ENCODE measurements at regions not wholly inside any gene's neighbourhood (a gene's known extent, or its start where the extent isn't known, plus 50 kb on each side); places are given as distances from the start of the nearest gene placed in this dataset.
"Not testable (repeated sequence)": the region's sequence is repeated elsewhere in the genome, so short reads cannot be mapped to it uniquely, and the experiment has no call there.

- no CpG with 5 or more reads among the region's 1 CpG for WGBS, 2 experiments (ENCODE audit: insufficient coverage in 2 of 2)
- H3K4me3 ChIP-seq (ENCODE audit: extremely low read depth, insufficient read depth, low read length, poor library complexity, severe bottlenecking): no peak overlapping the region
- no peaks in the 10 kb centered on the region for H3K4me1 ChIP-seq (ENCODE audit: control insufficient read depth, insufficient read depth, low read length, poor library complexity, severe bottlenecking)
- H3K9me3 ChIP-seq (ENCODE audit: control insufficient read depth, low read length): no peaks in the 10 kb centered on the region
- no peaks in the 10 kb centered on the region for H3K36me3 ChIP-seq (ENCODE audit: control insufficient read depth, insufficient read depth, low read length)
- H3K27ac ChIP-seq (ENCODE audit: low read depth, low read length, severe bottlenecking): no peak overlapping the region
These were observed 980.9 kb downstream of the GATA3 start for GRCh38 chr10:9035355-9035754.

GRCh38 chr10:9036711-9037204 is 982.3 kb downstream of the GATA3 start:
- H3K9me3 ChIP-seq (ENCODE audit: control insufficient read depth, low read length): no peaks in the 10 kb centered on the region
- H3K4me1 ChIP-seq (ENCODE audit: control insufficient read depth, insufficient read depth, low read length, poor library complexity, severe bottlenecking): no peaks in the 10 kb centered on the region
- H3K4me3 ChIP-seq (ENCODE audit: extremely low read depth, insufficient read depth, low read length, poor library complexity, severe bottlenecking): no peak overlapping the region
- H3K36me3 ChIP-seq (ENCODE audit: control insufficient read depth, insufficient read depth, low read length): no peaks in the 10 kb centered on the region
- WGBS, 2 experiments (ENCODE audit: insufficient coverage in 2 of 2): 82 to 86% methylated on average over 3 to 4 of the region's 4 CpGs
- no peak overlapping the region for H3K27ac ChIP-seq (ENCODE audit: low read depth, low read length, severe bottlenecking)

GRCh38 chr10:9038146-9038714 is 983.7 kb downstream of the GATA3 start:
- no peaks in the 10 kb centered on the region for H3K4me1 ChIP-seq (ENCODE audit: control insufficient read depth, insufficient read depth, low read length, poor library complexity, severe bottlenecking)
- WGBS, 2 experiments (ENCODE audit: insufficient coverage in 2 of 2): 93 to 94% methylated on average over 3 to 4 of the region's 4 CpGs
- H3K9me3 ChIP-seq (ENCODE audit: control insufficient read depth, low read length): no peaks in the 10 kb centered on the region
- no peak overlapping the region for H3K4me3 ChIP-seq (ENCODE audit: extremely low read depth, insufficient read depth, low read length, poor library complexity, severe bottlenecking)
- H3K27ac ChIP-seq (ENCODE audit: low read depth, low read length, severe bottlenecking): no peak overlapping the region
- H3K36me3 ChIP-seq (ENCODE audit: control insufficient read depth, insufficient read depth, low read length): no peaks in the 10 kb centered on the region

- H3K27ac ChIP-seq (ENCODE audit: low read depth, low read length, severe bottlenecking): no peak overlapping the region
- H3K4me1 ChIP-seq (ENCODE audit: control insufficient read depth, insufficient read depth, low read length, poor library complexity, severe bottlenecking): no peaks in the 10 kb centered on the region
- no peaks in the 10 kb centered on the region for H3K9me3 ChIP-seq (ENCODE audit: control insufficient read depth, low read length)
- 95 to 100% methylated on average over 2 of the region's 2 CpGs for WGBS, 2 experiments (ENCODE audit: insufficient coverage in 2 of 2)
- no peak overlapping the region for H3K4me3 ChIP-seq (ENCODE audit: extremely low read depth, insufficient read depth, low read length, poor library complexity, severe bottlenecking)
- no peaks in the 10 kb centered on the region for H3K36me3 ChIP-seq (ENCODE audit: control insufficient read depth, insufficient read depth, low read length)
These were observed 989.0 kb downstream of the GATA3 start for GRCh38 chr10:9043466-9043865.

DNA sequence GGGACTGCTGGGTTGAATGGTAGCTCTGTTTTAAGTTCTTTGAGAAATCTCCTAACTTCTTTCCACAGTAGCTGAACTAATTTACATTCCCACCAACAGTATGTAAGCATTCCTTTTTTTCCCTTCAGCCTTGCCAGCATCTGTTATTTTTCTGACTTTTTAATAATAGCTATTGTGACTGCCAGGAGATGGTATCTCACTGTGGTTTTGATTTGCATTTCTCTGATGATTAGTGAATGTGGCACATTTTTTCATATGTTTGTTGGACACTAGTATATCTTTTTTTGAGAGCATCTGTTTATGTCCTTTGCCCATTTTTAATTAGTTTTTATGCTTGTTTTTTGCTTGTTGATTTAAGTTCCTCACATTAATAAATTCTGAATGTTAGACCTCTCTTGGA is 990.8 kb downstream of the GATA3 start:
- no peak overlapping the region for H3K27ac ChIP-seq (ENCODE audit: low read depth, low read length, severe bottlenecking)
- no peaks in the 10 kb centered on the region for H3K36me3 ChIP-seq (ENCODE audit: control insufficient read depth, insufficient read depth, low read length)
- peaks cover 6% of the 10 kb centered on the region for H3K9me3 ChIP-seq (ENCODE audit: control insufficient read depth, low read length)
- no peaks in the 10 kb centered on the region for H3K4me1 ChIP-seq (ENCODE audit: control insufficient read depth, insufficient read depth, low read length, poor library complexity, severe bottlenecking)
- H3K4me3 ChIP-seq (ENCODE audit: extremely low read depth, insufficient read depth, low read length, poor library complexity, severe bottlenecking): no peak overlapping the region

DNA sequence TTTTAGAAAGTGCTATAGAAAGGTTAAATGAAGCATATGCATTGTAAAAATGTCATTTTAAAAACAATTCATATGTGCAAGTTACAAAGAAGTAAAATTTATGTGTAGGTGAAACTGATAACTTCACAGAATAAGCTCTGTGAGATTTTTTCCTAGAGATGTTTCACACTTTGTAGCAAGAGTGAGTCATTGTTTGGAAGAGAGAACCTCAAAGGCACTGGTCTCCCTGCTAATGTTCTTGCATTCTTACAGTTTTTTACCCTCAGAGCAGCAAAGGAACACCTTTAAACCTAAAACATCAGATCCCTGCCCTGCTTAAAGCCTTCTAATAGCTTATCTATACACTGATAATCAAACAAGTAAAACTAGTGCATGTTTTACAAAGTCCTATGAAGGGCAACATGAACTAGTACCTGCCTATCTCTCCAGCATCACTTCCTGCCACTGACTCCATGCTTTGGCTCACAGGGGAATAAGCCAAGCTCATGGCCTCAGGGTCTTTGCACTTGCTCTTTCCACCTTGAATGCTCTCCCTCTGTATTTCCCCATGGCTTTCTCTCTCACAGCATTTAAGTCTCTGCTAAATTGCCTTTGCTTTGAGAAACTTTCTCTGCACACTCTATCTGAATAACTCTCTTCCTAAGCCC is 997.0 kb downstream of the GATA3 start:
- H3K27ac ChIP-seq (ENCODE audit: low read depth, low read length, severe bottlenecking): no peak overlapping the region
- peaks cover 6% of the 10 kb centered on the region for H3K9me3 ChIP-seq (ENCODE audit: control insufficient read depth, low read length)
- no peaks in the 10 kb centered on the region for H3K4me1 ChIP-seq (ENCODE audit: control insufficient read depth, insufficient read depth, low read length, poor library complexity, severe bottlenecking)
- no peaks in the 10 kb centered on the region for H3K36me3 ChIP-seq (ENCODE audit: control insufficient read depth, insufficient read depth, low read length)
- H3K4me3 ChIP-seq (ENCODE audit: extremely low read depth, insufficient read depth, low read length, poor library complexity, severe bottlenecking): no peak overlapping the region

DNA sequence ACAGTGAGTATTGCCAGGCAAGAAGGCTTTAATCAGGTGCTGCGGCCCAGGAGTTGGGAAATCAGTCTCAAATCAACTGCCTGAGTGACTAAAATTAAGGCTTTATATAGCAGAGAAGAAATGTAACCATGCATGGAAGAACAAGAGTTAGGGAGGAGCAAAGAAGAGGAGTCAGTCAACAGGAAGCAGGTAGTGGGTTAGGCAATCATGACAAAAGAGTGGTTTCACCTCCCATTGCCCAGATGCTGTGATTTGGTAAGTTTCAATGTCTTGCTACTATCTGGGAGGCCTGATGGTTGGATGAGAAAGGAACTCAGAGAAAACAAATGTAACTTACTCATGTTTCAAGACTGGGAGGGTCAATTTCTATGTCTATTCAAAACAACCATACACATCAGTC is 998.3 kb downstream of the GATA3 start:
- no peaks in the 10 kb centered on the region for H3K36me3 ChIP-seq (ENCODE audit: control insufficient read depth, insufficient read depth, low read length)
- H3K4me1 ChIP-seq (ENCODE audit: control insufficient read depth, insufficient read depth, low read length, poor library complexity, severe bottlenecking): no peaks in the 10 kb centered on the region
- WGBS, 2 experiments (ENCODE audit: insufficient coverage in 2 of 2): 71 to 90% methylated on average over 1 of the region's 1 CpG
- H3K9me3 ChIP-seq (ENCODE audit: control insufficient read depth, low read length): peaks cover 6% of the 10 kb centered on the region
- H3K27ac ChIP-seq (ENCODE audit: low read depth, low read length, severe bottlenecking): no peak overlapping the region
- H3K4me3 ChIP-seq (ENCODE audit: extremely low read depth, insufficient read depth, low read length, poor library complexity, severe bottlenecking): no peak overlapping the region

- Histone ChIP-seq H3K4me3 (ENCODE audit: extremely low read depth, insufficient read depth, low read length, poor library complexity, severe bottlenecking) (no peak overlapping the region), H3K4me1 (ENCODE audit: control insufficient read depth, insufficient read depth, low read length, poor library complexity, severe bottlenecking) (no peaks in the 10 kb centered on the region), H3K27ac (ENCODE audit: low read depth, low read length, severe bottlenecking) (no peak overlapping the region), H3K9me3 (ENCODE audit: control insufficient read depth, low read length) (no peaks in the 10 kb centered on the region), H3K36me3 (ENCODE audit: control insufficient read depth, insufficient read depth, low read length) (no peaks in the 10 kb centered on the region)
- WGBS, 2 experiments (ENCODE audit: insufficient coverage in 2 of 2): 96 to 97% methylated on average over 6 of the region's 11 CpGs
These were observed 1002.0 kb downstream of the GATA3 start for GRCh38 chr10:9056521-9056920.

DNA sequence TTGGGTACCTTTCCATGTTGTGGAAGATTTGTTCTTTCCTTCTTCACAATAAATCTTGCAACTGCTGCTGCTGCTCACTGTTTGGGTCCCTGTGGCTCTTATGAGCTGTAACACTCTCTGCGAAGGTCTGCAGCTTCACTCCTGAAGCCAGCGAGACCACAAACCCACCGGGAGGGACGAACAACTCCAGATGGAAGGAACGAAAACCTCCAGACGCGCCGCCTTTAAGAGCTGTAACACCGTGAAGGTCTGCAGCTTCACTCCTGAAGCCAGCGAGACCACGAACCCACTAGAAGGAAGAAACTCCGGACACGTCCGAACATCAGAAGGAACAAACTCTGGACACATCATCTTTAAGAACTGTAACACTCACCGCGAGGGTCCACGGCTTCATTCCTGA is 1002.8 kb downstream of the GATA3 start:
- H3K4me3 ChIP-seq (ENCODE audit: extremely low read depth, insufficient read depth, low read length, poor library complexity, severe bottlenecking); H3K4me1 ChIP-seq (ENCODE audit: control insufficient read depth, insufficient read depth, low read length, poor library complexity, severe bottlenecking); H3K27ac ChIP-seq (ENCODE audit: low read depth, low read length, severe bottlenecking); H3K9me3 ChIP-seq (ENCODE audit: control insufficient read depth, low read length); H3K36me3 ChIP-seq (ENCODE audit: control insufficient read depth, insufficient read depth, low read length): not testable (repeated sequence)
- WGBS, 2 experiments (ENCODE audit: insufficient coverage in 2 of 2): 87 to 95% methylated on average over 12 to 15 of the region's 17 CpGs

DNA sequence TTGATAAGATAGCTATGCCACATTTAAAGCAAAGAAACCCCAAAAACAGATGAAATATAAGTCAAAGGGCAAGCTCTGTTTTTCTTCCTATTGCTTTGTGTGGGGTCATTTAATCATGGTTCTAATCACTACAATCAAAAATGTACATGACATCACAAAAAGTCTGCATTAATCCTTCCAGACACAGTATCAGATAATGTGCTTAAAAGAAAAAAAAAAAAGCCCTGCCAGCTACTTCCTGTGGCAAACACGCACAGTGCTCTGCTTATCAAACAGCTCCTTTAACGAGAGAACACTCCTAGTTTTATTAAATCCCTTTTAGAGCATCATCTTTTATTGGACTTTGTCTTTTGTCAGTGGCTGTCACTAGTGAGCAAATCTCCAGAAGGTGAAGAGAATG is 1005.8 kb downstream of the GATA3 start:
- no peak overlapping the region for H3K4me3 ChIP-seq (ENCODE audit: extremely low read depth, insufficient read depth, low read length, poor library complexity, severe bottlenecking)
- H3K27ac ChIP-seq (ENCODE audit: low read depth, low read length, severe bottlenecking): no peak overlapping the region
- no CpG with 5 or more reads among the region's 2 CpGs for WGBS, 2 experiments (ENCODE audit: insufficient coverage in 2 of 2)
- no peaks in the 10 kb centered on the region for H3K9me3 ChIP-seq (ENCODE audit: control insufficient read depth, low read length)
- H3K36me3 ChIP-seq (ENCODE audit: control insufficient read depth, insufficient read depth, low read length): no peaks in the 10 kb centered on the region
- no peaks in the 10 kb centered on the region for H3K4me1 ChIP-seq (ENCODE audit: control insufficient read depth, insufficient read depth, low read length, poor library complexity, severe bottlenecking)

GRCh38 chr10:9061871-9062270 is 1007.4 kb downstream of the GATA3 start:
- H3K4me3 ChIP-seq (ENCODE audit: extremely low read depth, insufficient read depth, low read length, poor library complexity, severe bottlenecking): no peak overlapping the region
- H3K36me3 ChIP-seq (ENCODE audit: control insufficient read depth, insufficient read depth, low read length): no peaks in the 10 kb centered on the region
- WGBS, 2 experiments (ENCODE audit: insufficient coverage in 2 of 2): 95% methylated on average over 2 of the region's 3 CpGs; no CpG with 5 or more reads in 1 of the 2 experiments
- H3K9me3 ChIP-seq (ENCODE audit: control insufficient read depth, low read length): no peaks in the 10 kb centered on the region
- no peaks in the 10 kb centered on the region for H3K4me1 ChIP-seq (ENCODE audit: control insufficient read depth, insufficient read depth, low read length, poor library complexity, severe bottlenecking)
- no peak overlapping the region for H3K27ac ChIP-seq (ENCODE audit: low read depth, low read length, severe bottlenecking)
